OCI-LY7 (cell line): ENCODE measurements at regions not wholly inside any gene's neighbourhood (a gene's known extent, or its start where the extent isn't known, plus 50 kb on each side); places are given as distances from the start of the nearest gene placed in this dataset.

Experiments
- EZH2phosphoT487 ChIP-seq: fragments of 200-600 bp; sonication (generic); IDR thresholded peaks from 2 replicates; pipeline ENCODE4 v1.6.1; 2018; ENCODE audit warnings: low read depth, borderline replicate concordance, mild to moderate bottlenecking, mixed run types, antibody characterized with exemption, low read length, moderate library complexity, mixed read lengths
- TF ChIP-seq, protein P1 (sequence below): fragments of 200-600 bp; sonication (generic); conservative IDR thresholded peaks from 2 replicates; pipeline ENCODE4 v1.5.1; 2014; ENCODE audit warnings: mild to moderate bottlenecking, antibody characterized with exemption, low read length, moderate library complexity, mixed read lengths

DNA sequence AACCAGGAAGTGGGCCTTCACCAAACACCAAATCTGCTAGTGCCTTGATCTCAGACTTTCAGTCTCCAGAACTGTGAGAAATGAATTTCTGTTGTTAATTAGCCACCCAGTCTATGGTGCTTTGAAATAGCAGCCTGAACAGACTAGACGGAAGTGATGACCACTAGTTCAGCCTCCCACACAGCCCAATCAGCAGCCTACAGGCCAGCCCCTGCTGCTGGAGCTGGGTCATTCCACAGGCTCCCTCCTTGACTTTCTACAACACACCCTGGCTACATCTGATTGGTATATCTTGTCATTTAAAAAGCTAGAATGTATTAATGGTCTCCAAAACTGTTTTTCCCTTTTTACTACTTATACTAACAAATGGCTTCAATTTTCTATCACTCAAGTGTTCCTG, 277.2 kb upstream of the TAC1 start:
- TF ChIP-seq, protein P1, sequence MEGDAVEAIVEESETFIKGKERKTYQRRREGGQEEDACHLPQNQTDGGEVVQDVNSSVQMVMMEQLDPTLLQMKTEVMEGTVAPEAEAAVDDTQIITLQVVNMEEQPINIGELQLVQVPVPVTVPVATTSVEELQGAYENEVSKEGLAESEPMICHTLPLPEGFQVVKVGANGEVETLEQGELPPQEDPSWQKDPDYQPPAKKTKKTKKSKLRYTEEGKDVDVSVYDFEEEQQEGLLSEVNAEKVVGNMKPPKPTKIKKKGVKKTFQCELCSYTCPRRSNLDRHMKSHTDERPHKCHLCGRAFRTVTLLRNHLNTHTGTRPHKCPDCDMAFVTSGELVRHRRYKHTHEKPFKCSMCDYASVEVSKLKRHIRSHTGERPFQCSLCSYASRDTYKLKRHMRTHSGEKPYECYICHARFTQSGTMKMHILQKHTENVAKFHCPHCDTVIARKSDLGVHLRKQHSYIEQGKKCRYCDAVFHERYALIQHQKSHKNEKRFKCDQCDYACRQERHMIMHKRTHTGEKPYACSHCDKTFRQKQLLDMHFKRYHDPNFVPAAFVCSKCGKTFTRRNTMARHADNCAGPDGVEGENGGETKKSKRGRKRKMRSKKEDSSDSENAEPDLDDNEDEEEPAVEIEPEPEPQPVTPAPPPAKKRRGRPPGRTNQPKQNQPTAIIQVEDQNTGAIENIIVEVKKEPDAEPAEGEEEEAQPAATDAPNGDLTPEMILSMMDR, result no peak
- TF ChIP-seq EZH2phosphoT487, result no peak
